GM21528 (cell line): ENCODE measurements at regions not wholly inside any gene's neighbourhood (a gene's known extent, or its start where the extent isn't known, plus 50 kb on each side); places are given as distances from the start of the nearest gene placed in this dataset.

Experiments
- ATAC-seq: cut with Tn5 transposase; IDR thresholded peaks from one replicate; pipeline ENCODE4 v1.9.1; 2021; ENCODE audit warnings: mild to moderate bottlenecking, moderate library complexity; ENCODE audit not compliant: unreplicated experiment, low FRiP score

DNA sequence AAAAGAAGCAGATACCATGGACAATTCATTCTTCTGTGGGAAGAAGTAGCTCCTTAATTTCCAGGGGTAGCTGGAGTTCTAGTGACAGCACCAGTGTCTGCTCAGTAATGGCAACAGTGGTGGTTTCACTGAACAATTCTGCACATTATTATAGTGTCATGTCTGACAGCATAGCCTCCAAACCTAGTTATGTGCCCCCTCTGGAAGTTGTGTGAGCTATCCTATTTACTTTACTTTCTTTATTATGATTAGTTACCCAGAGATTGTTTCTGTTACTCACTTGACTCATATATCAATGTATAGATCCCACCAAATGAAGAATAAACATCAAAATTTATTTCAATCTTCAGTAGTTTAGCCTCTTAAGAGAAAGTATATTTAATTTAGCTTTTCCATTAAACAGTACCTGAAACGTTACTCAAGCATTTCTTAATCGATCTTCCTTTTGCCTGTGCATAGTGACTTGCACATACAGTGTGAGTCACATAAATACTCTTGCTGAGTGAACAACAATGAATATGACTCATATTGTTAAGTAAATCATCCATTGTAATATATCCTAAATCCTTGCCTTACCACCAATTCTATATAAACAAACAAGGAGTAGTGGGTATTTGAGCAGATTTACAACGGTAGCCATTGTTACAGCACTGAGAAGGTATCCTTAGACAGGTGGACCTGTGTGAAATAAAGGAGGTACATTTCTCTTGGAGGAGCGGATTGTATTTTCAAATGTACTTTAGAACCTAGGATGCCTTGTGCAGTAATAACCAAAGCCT, 534.7 kb downstream of the ANKRD50 start:
- no peak for ATAC-seq

DNA sequence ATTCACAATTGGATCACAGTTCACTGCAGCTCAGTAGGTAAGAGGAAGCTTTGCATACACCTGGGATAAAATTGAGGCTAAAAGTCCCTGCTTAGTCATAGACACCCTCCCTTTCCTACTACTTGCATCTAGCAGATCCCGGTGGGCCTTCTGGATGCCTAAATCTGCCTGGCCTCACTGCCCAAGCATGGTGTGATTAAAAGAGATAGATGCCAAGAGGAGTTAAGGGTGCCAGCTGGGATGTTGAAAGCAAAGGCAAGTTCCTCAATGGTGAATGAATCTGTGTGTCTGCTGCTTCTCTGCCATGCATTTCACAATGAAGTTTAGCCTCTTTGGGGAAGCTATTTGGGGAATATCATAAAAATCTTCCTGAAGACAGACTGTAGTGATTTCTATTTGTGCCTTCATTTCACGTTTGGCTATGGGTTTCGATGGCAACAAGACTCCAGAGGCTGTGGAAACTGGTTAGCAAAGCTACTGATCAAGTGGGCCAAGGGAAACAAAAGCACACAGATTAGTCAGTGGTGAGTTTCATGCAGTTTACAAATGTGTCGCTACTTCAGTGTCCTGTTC, 534.0 kb downstream of the ANKRD50 start:
- no peak for ATAC-seq

DNA sequence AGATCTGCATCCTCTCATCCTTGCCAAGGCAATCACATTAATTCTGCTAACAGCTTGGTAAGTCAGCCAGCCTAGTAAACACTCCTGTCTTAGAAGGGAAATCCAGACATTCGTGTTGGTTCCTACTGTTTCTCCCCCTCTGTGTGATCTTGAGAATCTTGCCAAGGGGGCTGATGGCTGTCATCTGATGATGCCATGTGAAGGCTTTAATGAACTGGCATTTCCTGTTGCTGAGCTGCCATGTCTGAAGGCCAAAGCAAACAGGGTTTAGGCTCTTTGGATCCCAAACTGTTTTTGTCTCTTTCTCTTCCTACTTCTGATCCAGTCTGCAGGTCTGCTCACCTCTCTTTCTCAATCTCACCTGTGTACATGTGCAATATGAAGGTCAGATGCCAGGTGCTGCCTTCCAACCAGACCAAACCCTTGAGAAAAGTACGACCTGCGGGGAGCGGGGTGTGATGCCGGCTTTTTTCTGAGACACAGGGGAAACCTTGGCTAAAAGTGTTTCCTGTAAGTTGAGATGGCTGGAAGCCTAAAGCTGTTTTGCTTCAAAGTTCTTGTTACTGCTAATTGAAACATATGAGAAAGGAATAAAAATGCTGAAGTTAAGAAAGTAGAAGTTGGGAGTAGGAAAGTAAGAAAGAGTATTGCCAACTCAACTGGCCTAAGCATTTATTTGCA, 532.9 kb downstream of the ANKRD50 start:
- no peak for ATAC-seq

DNA sequence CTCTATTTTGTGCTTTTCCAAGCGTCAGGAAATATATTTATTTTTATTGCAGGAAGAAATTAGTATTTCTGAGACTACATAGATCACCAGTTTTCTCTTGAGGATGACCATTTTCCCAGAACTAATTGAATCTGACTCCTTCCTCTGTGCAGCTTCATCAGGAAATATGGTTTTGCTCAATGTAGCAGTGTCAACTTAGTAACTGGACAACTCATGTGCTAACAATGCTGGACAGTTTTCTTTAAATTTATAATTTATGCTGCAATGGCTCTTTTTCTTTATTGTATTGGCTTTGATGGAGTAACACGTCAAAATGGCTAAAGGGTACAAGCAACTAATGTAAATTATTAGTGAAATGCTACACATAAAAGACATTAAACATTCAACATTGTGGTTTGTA, 531.5 kb downstream of the ANKRD50 start:
- no peak for ATAC-seq

DNA sequence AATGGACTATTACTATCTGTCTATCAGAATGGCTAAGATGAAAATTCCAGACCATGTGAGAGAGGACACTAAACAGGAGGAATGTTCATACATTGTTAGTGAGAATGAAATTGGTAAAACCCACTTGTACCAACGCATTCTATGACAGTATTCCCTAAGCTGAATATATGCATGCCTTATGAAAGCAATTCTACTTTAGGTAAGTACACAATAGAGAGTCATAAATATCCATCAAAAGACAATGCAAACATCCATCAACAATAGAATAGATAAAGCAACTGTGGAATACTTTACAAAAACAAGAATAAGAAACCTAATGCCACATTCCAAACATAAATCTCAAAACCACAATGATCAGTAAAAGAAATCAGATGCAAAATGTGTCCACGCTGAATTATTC, 529.3 kb downstream of the ANKRD50 start:
- no peak for ATAC-seq

DNA sequence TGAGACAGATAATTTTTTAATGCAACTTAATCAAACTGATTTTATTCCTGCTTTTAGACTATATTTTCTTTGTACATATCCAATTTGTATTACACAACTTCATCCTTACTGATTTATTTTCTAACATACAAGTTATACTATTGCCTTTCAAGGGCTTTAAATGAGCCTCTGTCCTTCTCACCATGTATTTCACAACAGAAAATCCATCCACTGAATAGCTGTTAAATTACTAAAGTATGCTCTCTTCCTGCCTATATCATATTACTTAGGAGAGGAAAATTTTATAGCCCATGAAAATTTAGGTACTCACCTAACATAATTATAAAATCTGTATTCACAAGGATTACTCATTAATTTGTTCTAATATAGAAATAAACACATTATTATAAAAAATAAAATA, 528.6 kb downstream of the ANKRD50 start:
- ATAC-seq = no peak

DNA sequence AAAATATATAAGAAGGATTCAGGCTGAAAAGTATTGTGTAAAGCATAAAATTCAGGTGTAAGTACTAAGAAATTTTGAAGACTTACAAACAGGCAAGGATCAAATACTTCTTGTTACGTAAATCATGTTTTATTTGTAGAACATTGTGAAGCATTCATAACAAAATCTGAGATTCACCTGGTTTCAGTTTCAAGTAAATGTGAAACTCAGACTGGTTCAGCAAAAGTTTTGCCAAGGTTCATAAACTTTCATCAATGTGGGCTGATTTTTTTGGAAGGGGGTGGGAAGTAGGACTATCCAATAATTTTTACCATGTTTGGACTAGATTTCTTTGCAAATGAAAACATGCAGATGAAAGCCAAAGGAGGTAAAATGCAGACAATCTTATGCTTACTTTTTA, 527.7 kb downstream of the ANKRD50 start:
- no peak for ATAC-seq

DNA sequence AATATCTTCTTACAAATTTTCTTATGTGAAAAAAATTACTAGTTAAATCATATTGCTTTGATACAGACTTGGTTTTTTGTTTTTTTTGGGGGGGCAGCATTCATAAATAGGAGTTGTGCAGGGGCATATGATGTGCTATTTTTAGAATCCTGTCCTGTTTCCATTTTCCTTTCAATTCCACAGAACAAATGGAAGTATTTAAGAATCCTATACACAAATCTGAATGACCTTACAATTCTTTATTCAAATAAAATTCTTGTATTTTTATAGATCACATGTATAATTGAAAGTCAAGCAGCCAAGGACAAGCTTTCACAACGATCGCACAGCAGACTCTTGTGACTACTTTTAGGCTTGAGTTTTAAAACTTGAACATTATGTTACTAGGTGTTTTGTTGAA, 523.9 kb downstream of the ANKRD50 start:
- no peak for ATAC-seq

DNA sequence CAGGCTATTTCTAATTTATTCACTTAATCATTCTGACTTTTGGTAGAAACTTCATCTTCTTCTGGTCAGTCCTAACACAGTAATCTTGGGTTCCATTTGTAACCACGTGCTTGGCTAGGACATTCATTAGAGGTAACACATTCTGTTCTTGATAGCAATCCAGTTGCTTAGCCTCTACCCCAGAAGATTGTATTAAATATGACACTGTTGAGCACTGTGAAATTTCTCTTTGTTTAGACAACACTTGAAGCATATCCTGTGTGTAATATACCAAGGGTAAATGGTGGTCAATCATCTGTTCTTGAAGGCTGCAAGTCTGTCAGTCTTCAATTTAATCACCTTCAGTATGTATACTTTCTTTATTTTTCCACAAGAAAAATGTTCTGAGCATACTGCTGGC, 523.0 kb downstream of the ANKRD50 start:
- ATAC-seq = no peak

DNA sequence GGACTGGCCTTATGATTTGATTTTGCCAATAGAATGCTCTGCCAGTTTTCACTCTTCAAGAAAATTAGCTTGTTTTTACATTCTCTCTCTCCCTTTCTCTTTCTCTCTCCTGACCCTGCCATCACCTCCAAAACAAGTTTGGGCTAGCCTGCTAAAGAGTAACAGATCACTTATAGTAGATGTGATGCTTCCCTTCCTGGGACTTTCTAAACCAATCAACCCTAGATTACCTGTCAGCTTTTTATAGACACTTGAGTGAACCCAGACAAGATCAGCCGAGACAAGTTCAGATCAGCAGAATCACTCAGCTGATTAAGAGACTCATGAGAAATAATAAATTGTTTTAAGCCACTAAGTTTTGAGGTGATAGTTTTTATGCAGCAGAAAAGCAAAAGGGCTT, 521.2 kb downstream of the ANKRD50 start:
- ATAC-seq = no peak

DNA sequence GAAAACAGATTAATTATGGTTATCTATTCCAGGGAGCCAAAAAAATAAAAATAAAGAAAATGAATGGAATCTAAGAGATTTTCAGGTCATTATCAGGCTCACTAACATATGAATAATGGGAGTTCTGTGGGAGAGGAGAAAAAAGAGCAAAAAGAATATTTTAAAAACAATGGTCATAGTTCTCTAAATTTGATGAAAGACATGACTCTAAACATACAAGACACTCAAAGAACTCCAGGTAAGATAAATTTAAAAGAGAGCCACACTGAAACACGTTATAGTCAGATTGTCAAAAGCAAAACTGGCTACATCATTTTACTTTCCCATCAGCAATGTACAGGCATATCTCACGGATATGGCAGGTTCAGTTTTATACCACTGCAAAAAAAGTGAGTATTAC, 520.0 kb downstream of the ANKRD50 start:
- no peak for ATAC-seq

DNA sequence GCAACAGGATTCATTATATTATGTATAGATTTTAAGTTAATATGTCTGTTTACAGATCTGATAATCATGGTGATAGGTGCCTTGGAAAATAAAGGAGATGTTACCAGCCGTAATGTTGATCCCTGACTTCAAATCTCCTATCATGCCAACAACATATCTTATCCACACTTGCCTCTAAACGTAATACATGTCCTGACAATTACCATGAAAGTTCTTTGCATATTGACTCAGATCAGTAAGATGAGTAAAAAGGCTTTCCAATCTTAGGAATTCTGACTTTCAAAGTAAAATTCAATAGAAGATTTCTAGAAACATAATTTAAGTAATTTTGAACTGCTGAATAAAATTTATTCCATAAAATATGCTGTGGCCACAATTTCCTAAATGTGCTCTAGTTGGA, 513.3 kb downstream of the ANKRD50 start:
- ATAC-seq = no peak

DNA sequence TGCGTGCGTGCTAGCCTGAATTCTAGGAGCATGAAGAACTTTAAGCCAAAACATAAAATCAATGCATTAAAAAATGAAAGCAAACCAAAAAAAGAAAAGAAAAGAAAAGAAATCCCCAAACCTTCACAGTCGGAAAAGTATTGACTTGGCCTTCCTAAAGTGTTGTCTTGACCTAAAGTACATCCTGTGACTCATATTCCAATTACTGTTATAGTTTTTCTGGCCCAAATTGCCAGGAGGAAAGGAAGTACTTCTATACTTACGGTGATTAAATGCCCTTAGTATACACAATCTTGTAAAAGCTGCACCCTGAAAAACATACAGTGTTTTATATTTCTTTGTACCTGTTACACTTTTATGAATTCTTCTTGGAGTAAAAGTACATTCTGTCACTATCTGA, 512.8 kb downstream of the ANKRD50 start:
- no peak for ATAC-seq

DNA sequence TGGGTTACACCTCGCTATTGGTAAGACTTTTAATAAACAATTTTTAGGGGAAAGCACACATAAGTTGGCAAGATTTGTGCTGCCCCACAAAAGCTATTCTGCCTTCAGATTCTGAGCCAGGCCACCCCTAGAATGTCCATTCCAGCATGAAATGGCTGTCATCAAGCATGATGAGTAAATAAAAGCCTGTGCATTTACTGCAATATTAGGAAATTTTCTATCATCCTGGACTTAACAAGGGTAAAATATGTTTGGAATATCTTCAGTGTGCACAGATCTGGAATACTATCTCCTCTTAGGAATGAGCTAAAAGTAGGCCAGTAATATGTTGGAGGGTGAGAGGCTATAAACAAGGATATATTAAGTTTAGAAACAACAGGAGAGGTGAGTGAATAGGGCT, 510.9 kb downstream of the ANKRD50 start:
- ATAC-seq = no peak

DNA sequence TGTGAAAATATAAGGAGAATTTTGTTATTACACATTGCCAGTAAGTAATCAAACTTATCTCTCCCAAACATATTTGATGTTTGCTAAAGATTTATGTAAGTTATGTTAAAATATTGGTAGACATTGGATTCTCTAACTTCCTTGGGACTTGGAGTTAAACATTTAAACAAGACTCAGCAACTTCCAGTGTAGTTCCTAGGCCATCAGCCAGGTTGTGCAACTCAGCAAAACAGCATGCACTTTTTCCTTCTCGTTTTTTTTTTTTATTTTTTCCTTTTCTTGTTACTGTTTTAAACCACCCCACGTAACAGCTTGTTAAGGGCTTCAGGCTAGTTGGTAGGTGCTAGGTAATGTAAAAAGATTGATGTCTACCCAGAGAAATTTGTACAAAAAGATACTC, 510.4 kb downstream of the ANKRD50 start:
- no peak for ATAC-seq

DNA sequence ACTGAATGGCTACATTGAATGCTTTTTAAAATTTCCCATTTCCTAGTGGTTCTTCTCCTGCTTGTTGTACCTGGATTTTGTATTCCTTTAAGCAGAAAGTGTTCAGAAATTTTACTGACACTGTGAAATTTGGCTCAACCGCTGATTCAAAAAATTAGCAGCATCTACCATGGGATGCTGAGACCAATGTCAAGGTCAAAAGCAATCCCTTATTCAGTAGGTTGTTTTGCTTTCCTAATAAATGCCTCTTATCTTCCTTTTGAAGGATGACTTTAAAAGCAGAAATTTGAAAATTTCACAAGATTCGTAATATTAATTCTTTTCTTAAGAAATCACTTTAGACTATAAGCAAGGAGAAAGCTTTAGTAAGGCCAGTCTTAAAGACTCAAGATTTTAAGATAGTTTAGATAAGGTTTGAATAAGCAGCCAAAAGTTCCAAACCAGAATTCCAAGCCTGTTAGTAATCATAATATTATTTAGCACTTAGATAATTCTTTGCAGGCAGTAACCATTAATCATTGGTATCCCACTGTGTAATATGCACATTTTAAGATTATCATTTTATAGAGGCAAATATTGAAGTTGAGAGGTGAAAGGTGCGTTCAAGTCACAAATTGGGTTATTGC, 508.8 kb downstream of the ANKRD50 start:
- no peak for ATAC-seq

DNA sequence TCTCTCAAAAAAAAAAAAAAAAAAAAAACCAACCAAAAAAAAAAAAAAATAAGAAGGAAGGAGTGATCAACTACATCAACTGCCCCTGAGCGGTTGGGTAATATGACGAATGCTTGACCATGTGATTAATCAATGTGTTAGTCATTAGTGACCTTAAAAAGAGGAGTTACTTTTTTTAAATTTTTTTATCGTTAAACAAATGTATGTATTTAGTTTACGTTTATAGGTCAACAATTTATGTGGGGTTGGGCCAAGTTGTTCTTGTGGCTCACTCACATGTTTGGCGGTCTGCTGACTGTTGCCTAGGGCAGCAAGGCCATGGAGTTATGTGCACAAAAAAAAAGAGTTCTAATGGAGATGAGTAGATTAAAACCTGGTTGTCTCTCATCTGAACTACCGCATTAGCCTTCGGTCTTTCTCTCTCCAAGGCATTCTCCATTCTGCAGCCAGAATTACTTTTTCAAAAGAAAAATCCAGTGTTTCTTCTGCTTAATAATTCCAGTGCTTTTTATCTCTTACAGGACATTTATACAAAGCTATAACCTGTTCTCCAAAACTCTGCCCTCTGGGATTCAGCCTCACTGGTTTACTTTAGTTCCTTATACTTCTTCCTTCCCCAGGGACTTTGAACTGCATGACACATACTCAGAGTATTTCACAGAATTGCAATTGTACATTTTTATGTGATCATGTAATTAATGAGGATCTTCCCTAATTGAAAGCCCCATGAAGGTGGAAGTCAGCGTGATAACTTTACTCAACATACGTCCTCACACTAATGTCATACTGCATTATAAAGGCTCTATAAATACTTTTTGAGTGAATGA, 505.5 kb downstream of the ANKRD50 start:
- ATAC-seq = no peak

DNA sequence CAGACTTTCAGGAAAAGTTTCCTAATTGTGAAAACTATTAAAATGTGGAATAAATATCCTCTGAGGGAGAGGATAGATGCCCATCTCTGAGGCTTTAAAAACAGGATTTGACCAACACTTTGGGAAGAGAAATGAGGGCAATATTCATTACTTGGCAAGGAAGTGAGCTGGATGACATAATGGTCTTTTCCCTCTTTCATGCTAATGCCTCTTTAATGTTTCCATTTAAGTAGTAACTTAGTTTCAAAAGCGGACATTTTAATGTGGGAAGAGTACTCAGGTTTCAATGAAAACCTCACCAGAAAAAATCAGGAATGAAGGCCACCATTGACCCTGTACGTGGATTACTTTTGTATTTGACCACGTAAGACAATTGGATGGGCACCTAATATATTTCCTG, 503.3 kb downstream of the ANKRD50 start:
- no peak for ATAC-seq

DNA sequence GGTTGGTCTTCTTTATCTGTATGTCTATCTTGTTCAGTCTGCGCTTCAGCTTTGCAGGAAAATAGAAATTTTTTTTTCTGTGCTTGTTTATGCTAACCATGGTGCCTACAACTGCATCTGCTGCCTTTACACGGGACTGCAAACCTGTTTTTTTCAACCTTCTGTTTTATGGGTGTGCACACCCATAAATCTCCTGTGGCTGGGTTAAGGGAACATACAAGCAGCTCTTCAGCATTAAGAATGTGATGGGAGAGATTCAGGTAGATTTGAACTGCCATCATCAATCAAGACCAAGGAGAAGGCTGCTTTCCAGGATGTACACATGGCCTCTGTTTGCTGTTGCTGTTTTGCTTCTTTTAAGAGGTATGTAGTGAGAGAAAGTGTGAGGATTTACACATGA, 502.9 kb downstream of the ANKRD50 start:
- no peak for ATAC-seq

DNA sequence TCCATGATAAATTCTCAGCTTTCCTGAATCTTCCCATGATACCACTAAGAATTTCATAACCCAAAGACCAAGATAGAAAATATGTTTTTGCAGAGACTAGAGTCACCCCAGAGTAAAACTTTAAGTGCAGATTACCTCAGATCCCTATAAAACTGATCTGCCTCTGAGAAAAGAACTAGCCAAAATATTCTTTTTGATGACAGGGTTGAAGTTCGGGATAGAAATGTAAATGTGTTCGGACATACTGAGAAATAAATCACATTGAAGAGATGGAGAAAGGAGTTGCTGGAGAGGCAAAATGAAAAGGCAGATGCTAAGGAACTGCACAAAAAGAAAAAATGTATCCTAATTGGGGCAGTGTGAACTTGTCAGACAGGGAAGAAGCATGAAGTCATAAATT, 501.8 kb downstream of the ANKRD50 start:
- no peak for ATAC-seq
